PC-9 (cell line): ENCODE measurements at regions not wholly inside any gene's neighbourhood (a gene's known extent, or its start where the extent isn't known, plus 50 kb on each side); places are given as distances from the start of the nearest gene placed in this dataset.

Experiments
- BruUV-seq: library from RNA; stranded (reverse); fragments of 400-500 nt; replicated peaks from 2 replicates; lab custom pipeline; 2021; lab: Mats Ljungman, UMichigan
- CTCF ChIA-PET: fragments of 300-600 bp; sonication (Branson Sonifier 250); formaldehyde crosslinking; loops from one replicate; lab custom pipeline; 2022; ENCODE audit warnings: antibody characterized with exemption; lab: Charles Lee
- POLR2A ChIA-PET: fragments of 300-600 bp; sonication (Branson Sonifier 250); formaldehyde crosslinking; loops from one replicate; lab custom pipeline; 2022; ENCODE audit warnings: antibody characterized with exemption; ENCODE audit not compliant: unreplicated experiment; lab: Charles Lee
- DNase-seq, 2 experiments: peaks; one replicate each; pipeline versions ENCODE4 v3.0.0 to v3.0.0-alpha.2; 2015 to 2022; ENCODE audit warnings: mixed read lengths in 1 of 2
- H2AFZ ChIP-seq: fragments of 200-600 bp; sonication (generic); 2 replicates; pipeline ENCODE4 v1.8.1; 2017; ENCODE audit warnings: antibody characterized with exemption
- H3F3A ChIP-seq: fragments of 200-600 bp; sonication (generic); 2 replicates; pipeline ENCODE4 v1.8.1; 2017; ENCODE audit warnings: antibody characterized with exemption, mild to moderate bottlenecking, low read depth; ENCODE audit not compliant: insufficient read depth
- H3K27ac ChIP-seq: fragments of 200-600 bp; sonication (generic); 2 replicates; pipeline ENCODE4 v1.6.1; 2016; ENCODE audit warnings: mixed run types
- H3K27me3 ChIP-seq: fragments of 200-600 bp; sonication (generic); 2 replicates; pipeline ENCODE4 v1.6.1; 2016; ENCODE audit warnings: low read depth, mixed run types; ENCODE audit not compliant: insufficient read depth
- H3K36me3 ChIP-seq: fragments of 200-600 bp; sonication (generic); 2 replicates; pipeline ENCODE4 v1.6.1; 2016; ENCODE audit warnings: low read depth, mixed run types
- H3K4me1 ChIP-seq: fragments of 200-600 bp; sonication (generic); replicated peaks from 2 replicates; pipeline ENCODE4 v1.6.1; 2016; ENCODE audit warnings: mixed run types; ENCODE audit not compliant: insufficient read depth
- H3K4me2 ChIP-seq: fragments of 200-600 bp; sonication (generic); 2 replicates; pipeline ENCODE4 v1.6.1; 2017; ENCODE audit warnings: mixed run types
- H3K4me3 ChIP-seq: fragments of 200-600 bp; sonication (generic); 2 replicates; pipeline ENCODE4 v1.6.1; 2016; ENCODE audit warnings: mixed run types
- H3K79me2 ChIP-seq: fragments of 200-600 bp; sonication (generic); 2 replicates; pipeline ENCODE4 v1.6.1; 2017; ENCODE audit warnings: low read depth, mixed run types
- H3K9me2 ChIP-seq: fragments of 200-600 bp; sonication (generic); 2 replicates; pipeline ENCODE4 v1.8.1; 2017; ENCODE audit warnings: mild to moderate bottlenecking; ENCODE audit not compliant: insufficient read depth
- H3K9me3 ChIP-seq: fragments of 200-600 bp; sonication (generic); 2 replicates; pipeline ENCODE4 v1.8.1; 2016; ENCODE audit warnings: low read depth; ENCODE audit not compliant: insufficient read depth
- H4K20me1 ChIP-seq: fragments of 200-600 bp; sonication (generic); 2 replicates; pipeline ENCODE4 v1.8.1; 2017; ENCODE audit not compliant: insufficient read depth
- EZH2 ChIP-seq: fragments of 200-600 bp; sonication (generic); IDR thresholded peaks from 2 replicates; pipeline ENCODE4 v1.8.0; 2017; ENCODE audit warnings: antibody characterized with exemption, low read depth
- intact Hi-C: fragments of 100-400 bp; cut with micrococcal nuclease; formaldehyde crosslinking; loops from one replicate; pipeline ENCODE4 v1.10.0; 2022; ENCODE audit not compliant: unreplicated experiment
- TF ChIP-seq, protein P1 (sequence below): fragments of 200-600 bp; sonication (generic); conservative IDR thresholded peaks from 2 replicates; pipeline ENCODE4 v1.6.1; 2017; ENCODE audit warnings: mixed run types, antibody characterized with exemption, mild to moderate bottlenecking, moderate library complexity

DNA sequence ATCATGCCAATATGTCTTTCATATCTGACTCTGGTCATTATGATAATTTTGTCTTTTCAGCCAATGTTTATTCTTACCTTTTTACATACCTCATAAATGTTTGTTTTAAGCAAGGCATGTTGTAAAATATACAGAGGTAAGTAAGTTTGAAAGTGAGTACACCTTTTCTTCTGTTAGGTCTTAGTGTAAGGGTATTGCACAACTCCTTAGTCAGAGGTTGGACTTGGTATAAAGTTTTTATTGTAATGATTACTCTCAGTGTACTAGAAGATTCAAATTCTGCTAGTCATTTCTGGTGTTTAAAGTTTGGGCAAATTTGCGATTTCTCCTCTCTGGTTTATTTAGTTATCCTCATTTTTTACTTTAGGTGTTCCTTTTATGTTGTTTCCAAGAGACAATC lies 564.3 kb upstream of the FSIP2 start:
- Histone ChIP-seq H2AFZ (no peak overlapping the region), H3K9me3 (no peaks in the 10 kb centered on the region), H3K36me3 (no peaks in the 10 kb centered on the region), H4K20me1 (no peaks in the 10 kb centered on the region), H3K9me2 (no peaks in the 10 kb centered on the region), H3K27me3 (no peaks in the 10 kb centered on the region), H3K79me2 (no peaks in the 10 kb centered on the region), H3K4me2 (no peak overlapping the region), H3K27ac (no peak overlapping the region), H3K4me3 (no peak overlapping the region), H3F3A (no peaks in the 10 kb centered on the region), H3K4me1 (no peaks in the 10 kb centered on the region)
- TF ChIP-seq, protein P1, sequence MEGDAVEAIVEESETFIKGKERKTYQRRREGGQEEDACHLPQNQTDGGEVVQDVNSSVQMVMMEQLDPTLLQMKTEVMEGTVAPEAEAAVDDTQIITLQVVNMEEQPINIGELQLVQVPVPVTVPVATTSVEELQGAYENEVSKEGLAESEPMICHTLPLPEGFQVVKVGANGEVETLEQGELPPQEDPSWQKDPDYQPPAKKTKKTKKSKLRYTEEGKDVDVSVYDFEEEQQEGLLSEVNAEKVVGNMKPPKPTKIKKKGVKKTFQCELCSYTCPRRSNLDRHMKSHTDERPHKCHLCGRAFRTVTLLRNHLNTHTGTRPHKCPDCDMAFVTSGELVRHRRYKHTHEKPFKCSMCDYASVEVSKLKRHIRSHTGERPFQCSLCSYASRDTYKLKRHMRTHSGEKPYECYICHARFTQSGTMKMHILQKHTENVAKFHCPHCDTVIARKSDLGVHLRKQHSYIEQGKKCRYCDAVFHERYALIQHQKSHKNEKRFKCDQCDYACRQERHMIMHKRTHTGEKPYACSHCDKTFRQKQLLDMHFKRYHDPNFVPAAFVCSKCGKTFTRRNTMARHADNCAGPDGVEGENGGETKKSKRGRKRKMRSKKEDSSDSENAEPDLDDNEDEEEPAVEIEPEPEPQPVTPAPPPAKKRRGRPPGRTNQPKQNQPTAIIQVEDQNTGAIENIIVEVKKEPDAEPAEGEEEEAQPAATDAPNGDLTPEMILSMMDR: no peak
- no peak for TF ChIP-seq EZH2
- BruUV-seq: no TSS peak
- POLR2A ChIA-PET: no interaction called here
- CTCF ChIA-PET: no interaction called here
- DNase-seq: no peak
- intact Hi-C loops: no loop called here

DNA sequence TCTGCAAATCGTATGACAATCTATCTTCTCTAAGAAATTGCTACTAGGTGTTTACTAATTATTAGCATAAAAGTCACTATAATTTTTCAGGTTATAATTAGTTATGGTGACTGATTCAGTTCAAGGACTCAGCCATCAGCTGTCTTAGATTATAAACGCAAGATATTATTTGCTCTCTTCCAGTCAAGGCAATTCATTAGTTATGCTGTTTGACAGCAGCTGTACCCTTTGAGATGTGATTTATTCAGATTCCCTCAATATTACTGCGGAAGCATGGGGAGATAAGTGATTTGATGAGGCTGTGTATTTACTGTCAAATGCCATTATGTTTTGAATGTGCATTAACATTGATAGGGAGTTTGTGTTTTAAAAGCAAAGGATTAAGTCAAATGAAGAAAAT lies 558.9 kb upstream of the FSIP2 start:
- ChIA-PET POLR2A (no interaction called here), CTCF (no interaction called here)
- TF ChIP-seq EZH2: no peak
- TF ChIP-seq, protein P1: no peak
- DNase-seq: no peak
- no peaks in the 10 kb centered on the region for H3K9me3 ChIP-seq
- no peaks in the 10 kb centered on the region for H3K36me3 ChIP-seq
- no peaks in the 10 kb centered on the region for H3K27me3 ChIP-seq
- no peak overlapping the region for H3K4me3 ChIP-seq
- H3K79me2 ChIP-seq: no peaks in the 10 kb centered on the region
- no peak overlapping the region for H3K27ac ChIP-seq
- no peak overlapping the region for H3K4me2 ChIP-seq
- BruUV-seq: no TSS peak
- H3K4me1 ChIP-seq: no peaks in the 10 kb centered on the region
- H3F3A ChIP-seq: no peaks in the 10 kb centered on the region
- intact Hi-C loops: no loop called here
- H4K20me1 ChIP-seq: no peaks in the 10 kb centered on the region
- no peak overlapping the region for H2AFZ ChIP-seq
- no peaks in the 10 kb centered on the region for H3K9me2 ChIP-seq

DNA sequence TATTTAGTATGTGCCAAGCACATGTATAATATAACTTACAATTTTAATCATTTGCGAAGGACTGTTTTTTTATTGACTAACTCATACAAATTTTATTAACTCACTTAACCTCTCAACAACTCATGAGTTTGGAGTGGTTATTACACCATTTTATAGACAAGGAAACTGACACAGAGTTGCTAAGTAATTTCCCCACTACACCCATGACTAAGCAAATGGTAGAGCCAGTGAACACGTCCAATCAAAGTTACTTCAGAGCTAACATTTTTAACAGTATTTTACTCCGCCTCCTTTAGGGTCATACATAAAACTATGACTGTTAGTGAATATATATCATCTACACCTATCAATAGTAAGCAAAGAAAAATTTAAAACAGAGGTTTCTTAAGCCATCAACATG lies 556.7 kb upstream of the FSIP2 start:
- TF ChIP-seq, protein P1: no peak
- TF ChIP-seq EZH2: no peak
- H3K27me3 ChIP-seq: no peaks in the 10 kb centered on the region
- BruUV-seq: no TSS peak
- intact Hi-C loops: no loop called here
- no peak for DNase-seq
- no peak overlapping the region for H3K4me2 ChIP-seq
- H3K79me2 ChIP-seq: no peaks in the 10 kb centered on the region
- no peak overlapping the region for H3K4me3 ChIP-seq
- no peaks in the 10 kb centered on the region for H3F3A ChIP-seq
- no peaks in the 10 kb centered on the region for H3K9me2 ChIP-seq
- no peaks in the 10 kb centered on the region for H3K36me3 ChIP-seq
- no peak overlapping the region for H3K27ac ChIP-seq
- no peaks in the 10 kb centered on the region for H4K20me1 ChIP-seq
- ChIA-PET POLR2A (interaction anchor here (0.6 kb wide), 1 partner anchor 9 kb away, joined by 4 read pairs; no protein-coding TSS in a partner anchor), CTCF (no interaction called here)
- no peaks in the 10 kb centered on the region for H3K9me3 ChIP-seq
- H3K4me1 ChIP-seq: no peaks in the 10 kb centered on the region
- no peak overlapping the region for H2AFZ ChIP-seq
